Tibial nerve (tissue), 4 donors: ENCODE measurements at regions not wholly inside any gene's neighbourhood (a gene's known extent, or its start where the extent isn't known, plus 50 kb on each side); places are given as distances from the start of the nearest gene placed in this dataset.

Source experiments
- DNase-seq, 2 donors: peaks; one replicate each; pipeline ENCODE4 v3.0.0-alpha.2; 2019; ENCODE audit warnings: low spot score in 2 of 2
- H3K27ac ChIP-seq, 4 donors: fragments of 200-600 bp; sonication (generic) in 3 of 4; one replicate each; pipeline ENCODE4 v1.5.1; 2017 to 2019; ENCODE audit warnings: mild to moderate bottlenecking in 1 of 4
- H3K27me3 ChIP-seq, 2 donors: fragments of 200-600 bp; sonication (generic) in 1 of 2; one replicate each; pipeline versions ENCODE4 v1.5.1 to v1.6.0; 2017 to 2019
- H3K36me3 ChIP-seq, 3 donors: fragments of 200-600 bp; sonication (generic); one replicate each; pipeline ENCODE4 v1.5.1; 2018 to 2019
- H3K4me1 ChIP-seq, 4 donors: fragments of 200-600 bp; sonication (generic) in 3 of 4; one replicate each; pipeline ENCODE4 v1.5.1; 2017 to 2019
- H3K4me3 ChIP-seq, 4 donors: fragments of 200-600 bp; sonication (generic) in 3 of 4; one replicate each; pipeline ENCODE4 v1.5.1; 2017 to 2019; ENCODE audit warnings: mild to moderate bottlenecking in 1 of 4, moderate library complexity in 1 of 4
- H3K9me3 ChIP-seq, 4 donors: fragments of 200-600 bp; sonication (generic) in 3 of 4; one replicate each; pipeline ENCODE4 v1.5.1; 2017 to 2019
- CTCF ChIP-seq, 5 experiments: fragments of 200-600 bp in 3 of 5; fragments of 450-650 bp in 2 of 5; sonication (generic) in 3 of 5; IDR thresholded peaks; one replicate each; pipeline ENCODE4 v1.5.1; 2016 to 2019; ENCODE audit warnings: antibody characterized with exemption in 5 of 5, mild to moderate bottlenecking in 3 of 5, moderate library complexity in 2 of 5
- EP300 ChIP-seq, 2 donors: sonication (generic); formaldehyde crosslinking; IDR thresholded peaks; one replicate each; pipeline ENCODE4 v1.6.1; 2017; ENCODE audit warnings: antibody characterized with exemption in 2 of 2, mild to moderate bottlenecking in 1 of 2
- POLR2A ChIP-seq, 2 donors: fragments of 450-650 bp; IDR thresholded peaks; one replicate each; pipeline ENCODE4 v1.6.1; 2017; ENCODE audit warnings: antibody characterized with exemption in 2 of 2, mild to moderate bottlenecking in 2 of 2, moderate library complexity in 2 of 2
- WGBS, 2 donors: methylation state at CpG; one replicate each; pipeline ENCODE4 v1.1.5; 2018; 5-methylcytosine and 5-hydroxymethylcytosine counted together

- Histone ChIP-seq H3K4me3 (no peak overlapping the region), H3K36me3 (no peaks in the 10 kb centered on the region), H3K27ac (no peak overlapping the region), H3K27me3 (no peaks in the 10 kb centered on the region), H3K4me1 (no peaks in the 10 kb centered on the region), H3K9me3 (no peaks in the 10 kb centered on the region)
- no peak for DNase-seq
- 88 to 95% methylated on average over 5 of the region's 5 CpGs for WGBS, 2 donors
- no peak for TF ChIP-seq EP300 (IDR thresholded peaks at IDR 0.05)
- no peak for TF ChIP-seq CTCF (IDR thresholded peaks at IDR 0.05)
- TF ChIP-seq POLR2A (IDR thresholded peaks at IDR 0.05) = no peak
Observed at GRCh38 chr4:85265234-85265633, 209.7 kb upstream of the ARHGAP24 start.

GRCh38 chr4:85268188-85268587 is 206.8 kb upstream of the ARHGAP24 start:
- no peaks in the 10 kb centered on the region for H3K36me3 ChIP-seq
- TF ChIP-seq EP300 (IDR thresholded peaks at IDR 0.05) = no peak
- peaks cover 0 to 7% (median under 1%) of the 10 kb centered on the region in 4 donors for H3K9me3 ChIP-seq
- DNase-seq = no peak
- no peaks in the 10 kb centered on the region for H3K4me1 ChIP-seq
- no peak overlapping the region for H3K4me3 ChIP-seq
- WGBS, 2 donors = 87 to 94% methylated on average over 4 of the region's 4 CpGs
- no peaks in the 10 kb centered on the region for H3K27me3 ChIP-seq
- no peak overlapping the region for H3K27ac ChIP-seq

GRCh38 chr4:85268961-85269360 is 206.0 kb upstream of the ARHGAP24 start:
- Histone ChIP-seq H3K27me3 (no peaks in the 10 kb centered on the region), H3K4me1 (no peaks in the 10 kb centered on the region), H3K27ac (no peak overlapping the region), H3K9me3 (peaks cover 0 to 15% (median 1%) of the 10 kb centered on the region in 4 donors), H3K4me3 (no peak overlapping the region), H3K36me3 (no peaks in the 10 kb centered on the region)
- no peak for TF ChIP-seq POLR2A (IDR thresholded peaks at IDR 0.05)
- no peak for TF ChIP-seq EP300 (IDR thresholded peaks at IDR 0.05)
- TF ChIP-seq CTCF (IDR thresholded peaks at IDR 0.05) = no peak
- WGBS, 2 donors = 88 to 90% methylated on average over 3 of the region's 3 CpGs
- no peak for DNase-seq

- Histone ChIP-seq H3K4me3 (no peak overlapping the region), H3K36me3 (no peaks in the 10 kb centered on the region), H3K9me3 (peaks cover 0 to 17% (median 1%) of the 10 kb centered on the region in 4 donors), H3K4me1 (no peaks in the 10 kb centered on the region), H3K27ac (no peak overlapping the region), H3K27me3 (no peaks in the 10 kb centered on the region)
- DNase-seq = no peak
- TF ChIP-seq POLR2A (IDR thresholded peaks at IDR 0.05) (no peak), CTCF (IDR thresholded peaks at IDR 0.05) (no peak), EP300 (IDR thresholded peaks at IDR 0.05) (no peak)
- WGBS, 2 donors = 89 to 90% methylated on average over 4 of the region's 4 CpGs
Observed at GRCh38 chr4:85274955-85275354, 200.0 kb upstream of the ARHGAP24 start.

- DNase-seq = no peak
- Histone ChIP-seq H3K27ac (no peak overlapping the region), H3K9me3 (peaks cover 0 to 1% (median 0%) of the 10 kb centered on the region in 4 donors), H3K4me3 (no peak overlapping the region), H3K4me1 (no peaks in the 10 kb centered on the region), H3K27me3 (no peaks in the 10 kb centered on the region), H3K36me3 (no peaks in the 10 kb centered on the region)
- no peak for TF ChIP-seq CTCF (IDR thresholded peaks at IDR 0.05)
- TF ChIP-seq EP300 (IDR thresholded peaks at IDR 0.05) = no peak
- no peak for TF ChIP-seq POLR2A (IDR thresholded peaks at IDR 0.05)
- 70 to 79% methylated on average over 2 of the region's 2 CpGs for WGBS, 2 donors
Observed at GRCh38 chr4:85280963-85281362, 194.0 kb upstream of the ARHGAP24 start.

- no peak for DNase-seq
- Histone ChIP-seq H3K4me1 (no peaks in the 10 kb centered on the region), H3K27ac (no peak overlapping the region), H3K27me3 (no peaks in the 10 kb centered on the region), H3K4me3 (no peak overlapping the region), H3K36me3 (no peaks in the 10 kb centered on the region), H3K9me3 (peaks cover 0 to 31% (median 5%) of the 10 kb centered on the region in 4 donors)
- TF ChIP-seq CTCF (IDR thresholded peaks at IDR 0.05) = no peak
- no peak for TF ChIP-seq EP300 (IDR thresholded peaks at IDR 0.05)
- no peak for TF ChIP-seq POLR2A (IDR thresholded peaks at IDR 0.05)
- WGBS, 2 donors = 74 to 91% methylated on average over 2 of the region's 2 CpGs
Observed at GRCh38 chr4:85291226-85291625, 183.7 kb upstream of the ARHGAP24 start.
